Fibroblast of lung (primary cell): ENCODE measurements at regions not wholly inside any gene's neighbourhood (a gene's known extent, or its start where the extent isn't known, plus 50 kb on each side); places are given as distances from the start of the nearest gene placed in this dataset.

ENCODE experiments used
- DNase-seq, 2 donors: peaks; one replicate each; pipeline versions ENCODE4 v3.0.0 to v3.0.0-alpha.2; 2010; ENCODE audit warnings: low read depth in 2 of 2
- H2AFZ ChIP-seq: 2 replicates; pipeline ENCODE4 v1.5.1; 2012; ENCODE audit warnings: low read length, control low read depth, inconsistent platforms
- H3K27ac ChIP-seq: 2 replicates; pipeline ENCODE4 v1.5.1; 2011; ENCODE audit warnings: low read length, control low read depth; ENCODE audit not compliant: insufficient read depth
- H3K27me3 ChIP-seq: 2 replicates; pipeline ENCODE4 v1.5.1; 2011; ENCODE audit warnings: mild to moderate bottlenecking, low read length; ENCODE audit not compliant: control insufficient read depth, insufficient read depth
- H3K36me3 ChIP-seq: 2 replicates; pipeline ENCODE4 v1.5.1; 2011; ENCODE audit warnings: low read length; ENCODE audit not compliant: control insufficient read depth, insufficient read depth
- H3K4me1 ChIP-seq: 2 replicates; pipeline ENCODE4 v1.5.1; 2011; ENCODE audit warnings: low read length; ENCODE audit not compliant: control insufficient read depth, insufficient read depth; ENCODE audit errors: extremely low read depth
- H3K4me2 ChIP-seq: 2 replicates; pipeline ENCODE4 v1.5.1; 2011; ENCODE audit warnings: low read length, control low read depth; ENCODE audit not compliant: insufficient read depth; ENCODE audit errors: extremely low read depth
- H3K4me3 ChIP-seq, 4 experiments: fragments of 200-600 bp in 1 of 4; sonication (generic) in 1 of 4; replicated peaks in 1 of 4; 2 replicates each; pipeline ENCODE4 v1.5.1; 2011 to 2016; ENCODE audit warnings: low read length in 4 of 4, low read depth in 3 of 4, mild to moderate bottlenecking in 3 of 4, control low read depth in 2 of 4, inconsistent platforms in 1 of 4, mixed read lengths in 1 of 4; ENCODE audit not compliant: insufficient read depth in 1 of 4; ENCODE audit errors: control extremely low read depth in 1 of 4
- H3K79me2 ChIP-seq: 2 replicates; pipeline ENCODE4 v1.5.1; 2012; ENCODE audit warnings: mild to moderate bottlenecking, low read length, inconsistent platforms; ENCODE audit not compliant: control insufficient read depth, insufficient read depth
- H3K9ac ChIP-seq: 2 replicates; pipeline ENCODE4 v1.5.1; 2011; ENCODE audit warnings: mild to moderate bottlenecking, low read length, control low read depth; ENCODE audit not compliant: insufficient read depth
- H3K9me3 ChIP-seq: 2 replicates; pipeline ENCODE4 v1.5.1; 2012; ENCODE audit warnings: low read depth, low read length; ENCODE audit not compliant: control insufficient read depth, insufficient read depth
- H4K20me1 ChIP-seq: 2 replicates; pipeline ENCODE4 v1.5.1; 2011; ENCODE audit warnings: low read length; ENCODE audit not compliant: control insufficient read depth, insufficient read depth; ENCODE audit errors: extremely low read depth
- EZH2 ChIP-seq: IDR thresholded peaks from 2 replicates; pipeline ENCODE4 v1.5.1; 2012; ENCODE audit warnings: low read length, control low read depth, mild to moderate bottlenecking; ENCODE audit errors: missing control alignments
- TF ChIP-seq, protein P1 (sequence below), 2 donors: IDR thresholded peaks in 1 of 2; conservative IDR thresholded peaks in 1 of 2; 1 replicate in 1 of 2; 2 replicates in 1 of 2; pipeline ENCODE4 v1.5.1; 2011 to 2012; ENCODE audit warnings: low read length in 2 of 2, control low read depth in 1 of 2, inconsistent platforms in 1 of 2, low read depth in 1 of 2, mild to moderate bottlenecking in 1 of 2

DNA sequence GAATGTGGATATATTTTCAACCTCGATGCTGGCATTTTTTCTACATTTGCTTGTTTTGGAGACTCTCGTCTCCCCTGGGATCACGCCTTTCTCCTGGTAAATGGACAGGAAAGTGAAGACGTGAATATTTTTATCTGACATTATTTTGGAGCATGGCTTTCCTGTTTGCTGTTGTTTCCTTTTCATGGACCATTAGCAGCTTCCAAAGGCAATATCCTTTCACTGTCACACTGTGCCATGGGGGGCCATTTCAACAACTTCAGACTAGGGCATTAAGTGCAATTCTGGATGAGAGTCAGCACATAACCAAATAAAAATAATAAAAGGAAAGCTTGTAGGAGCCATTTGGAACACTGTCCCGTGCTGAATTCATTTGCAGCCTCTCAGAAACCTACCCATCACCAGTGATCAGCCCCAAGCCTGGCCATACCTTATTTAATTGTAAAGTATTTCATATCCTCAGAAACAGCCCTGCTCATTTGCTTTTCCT lies 75.9 kb upstream of the NEUROD6 start:
- H3K9me3 ChIP-seq = no peaks in the 10 kb centered on the region
- no peaks in the 10 kb centered on the region for H4K20me1 ChIP-seq
- no peak overlapping the region for H3K9ac ChIP-seq
- no peaks in the 10 kb centered on the region for H3K27me3 ChIP-seq
- no peak for DNase-seq
- no peak overlapping the region for H3K4me3 ChIP-seq
- TF ChIP-seq, protein P1, sequence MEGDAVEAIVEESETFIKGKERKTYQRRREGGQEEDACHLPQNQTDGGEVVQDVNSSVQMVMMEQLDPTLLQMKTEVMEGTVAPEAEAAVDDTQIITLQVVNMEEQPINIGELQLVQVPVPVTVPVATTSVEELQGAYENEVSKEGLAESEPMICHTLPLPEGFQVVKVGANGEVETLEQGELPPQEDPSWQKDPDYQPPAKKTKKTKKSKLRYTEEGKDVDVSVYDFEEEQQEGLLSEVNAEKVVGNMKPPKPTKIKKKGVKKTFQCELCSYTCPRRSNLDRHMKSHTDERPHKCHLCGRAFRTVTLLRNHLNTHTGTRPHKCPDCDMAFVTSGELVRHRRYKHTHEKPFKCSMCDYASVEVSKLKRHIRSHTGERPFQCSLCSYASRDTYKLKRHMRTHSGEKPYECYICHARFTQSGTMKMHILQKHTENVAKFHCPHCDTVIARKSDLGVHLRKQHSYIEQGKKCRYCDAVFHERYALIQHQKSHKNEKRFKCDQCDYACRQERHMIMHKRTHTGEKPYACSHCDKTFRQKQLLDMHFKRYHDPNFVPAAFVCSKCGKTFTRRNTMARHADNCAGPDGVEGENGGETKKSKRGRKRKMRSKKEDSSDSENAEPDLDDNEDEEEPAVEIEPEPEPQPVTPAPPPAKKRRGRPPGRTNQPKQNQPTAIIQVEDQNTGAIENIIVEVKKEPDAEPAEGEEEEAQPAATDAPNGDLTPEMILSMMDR (conservative IDR thresholded peaks at IDR 0.05 in 1 of 2, IDR thresholded peaks at IDR 0.05 in 1 of 2; ENCODE audit: low read depth in 1 of 2, low read length in 2 of 2) = no peak
- no peak for TF ChIP-seq EZH2
- H3K4me2 ChIP-seq = no peak overlapping the region
- no peaks in the 10 kb centered on the region for H3K36me3 ChIP-seq
- H3K27ac ChIP-seq = no peak overlapping the region
- H3K4me1 ChIP-seq = no peaks in the 10 kb centered on the region
- no peak overlapping the region for H2AFZ ChIP-seq
- H3K79me2 ChIP-seq = no peaks in the 10 kb centered on the region

DNA sequence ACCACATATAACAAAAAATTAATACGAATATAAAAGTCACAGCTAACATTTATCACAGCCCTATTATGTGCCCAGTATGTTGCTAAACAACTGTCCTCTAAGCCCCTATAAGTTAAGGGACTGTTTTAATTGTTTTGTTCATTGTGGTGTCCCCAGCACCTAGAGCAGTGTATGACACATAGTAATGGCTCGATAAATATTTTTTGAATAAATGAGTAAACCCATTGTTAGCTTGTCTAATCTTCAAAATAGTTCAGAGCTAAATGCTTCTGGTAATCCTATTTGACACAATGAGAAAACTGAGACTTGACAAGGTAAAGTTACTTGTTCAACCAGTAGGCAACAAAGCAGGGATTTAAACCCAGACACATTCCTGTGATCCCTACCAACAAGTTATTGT lies 78.4 kb upstream of the NEUROD6 start:
- H4K20me1 ChIP-seq = no peaks in the 10 kb centered on the region
- no peak overlapping the region for H3K9ac ChIP-seq
- no peaks in the 10 kb centered on the region for H3K79me2 ChIP-seq
- no peaks in the 10 kb centered on the region for H3K36me3 ChIP-seq
- no peak overlapping the region for H3K4me2 ChIP-seq
- no peak for DNase-seq
- H3K9me3 ChIP-seq = no peaks in the 10 kb centered on the region
- H3K27me3 ChIP-seq = no peaks in the 10 kb centered on the region
- no peak overlapping the region for H3K4me3 ChIP-seq
- H3K4me1 ChIP-seq = no peaks in the 10 kb centered on the region
- no peak overlapping the region for H2AFZ ChIP-seq
- H3K27ac ChIP-seq = no peak overlapping the region
- TF ChIP-seq, protein P1 (conservative IDR thresholded peaks at IDR 0.05 in 1 of 2, IDR thresholded peaks at IDR 0.05 in 1 of 2; ENCODE audit: low read depth in 1 of 2, low read length in 2 of 2) = no peak
- no peak for TF ChIP-seq EZH2

DNA sequence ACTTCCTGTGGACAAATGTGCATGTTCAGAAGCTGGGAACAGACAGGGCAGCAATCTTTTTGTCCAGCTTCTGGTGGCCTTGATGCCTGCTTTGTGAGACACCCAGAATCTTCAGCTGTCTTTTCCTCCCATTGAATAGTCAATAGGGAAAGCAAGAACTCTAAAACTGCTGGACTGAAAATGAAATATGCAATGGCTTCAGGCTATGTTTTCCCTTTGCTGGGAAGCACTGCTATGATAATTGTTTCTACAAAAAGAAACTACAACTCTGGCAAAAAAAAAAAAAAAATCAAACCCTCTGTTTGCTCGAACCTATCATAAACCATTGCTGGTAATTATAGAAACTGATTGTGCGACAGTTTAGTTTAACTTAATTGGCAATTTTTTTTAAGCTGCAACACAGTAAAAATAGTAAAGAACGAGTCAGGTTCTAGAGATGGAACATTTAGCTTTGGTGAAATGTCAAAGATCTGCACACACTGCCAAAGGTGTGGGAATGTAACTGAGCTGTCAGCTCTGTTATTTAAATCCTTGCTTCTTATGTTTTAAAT lies 79.1 kb upstream of the NEUROD6 start:
- no peaks in the 10 kb centered on the region for H4K20me1 ChIP-seq
- H3K27me3 ChIP-seq = no peaks in the 10 kb centered on the region
- H3K4me1 ChIP-seq = no peaks in the 10 kb centered on the region
- no peak overlapping the region for H3K27ac ChIP-seq
- H3K9me3 ChIP-seq = no peaks in the 10 kb centered on the region
- no peak overlapping the region for H3K4me2 ChIP-seq
- H2AFZ ChIP-seq = no peak overlapping the region
- no peak for TF ChIP-seq EZH2
- TF ChIP-seq, protein P1 (conservative IDR thresholded peaks at IDR 0.05 in 1 of 2, IDR thresholded peaks at IDR 0.05 in 1 of 2; ENCODE audit: low read depth in 1 of 2, low read length in 2 of 2) = no peak
- DNase-seq = no peak
- no peaks in the 10 kb centered on the region for H3K79me2 ChIP-seq
- H3K36me3 ChIP-seq = no peaks in the 10 kb centered on the region
- H3K9ac ChIP-seq = no peak overlapping the region
- no peak overlapping the region for H3K4me3 ChIP-seq
